Activated CD4-positive, CD25-positive, alpha-beta regulatory T cell treated with anti-CD3 and anti-CD28 coated beads, Interleukin-2, amount 50 U/mL, for 24 hours (primary cell): ENCODE measurements at regions not wholly inside any gene's neighbourhood (a gene's known extent, or its start where the extent isn't known, plus 50 kb on each side); places are given as distances from the start of the nearest gene placed in this dataset.

ENCODE experiments used
- ATAC-seq, 2 donors: fragments of 150-1000 bp; cut with Tn5 transposase; one replicate each; pipeline ENCODE4 v1.10.0; 2021; ENCODE audit warnings: mild to moderate bottlenecking in 1 of 2, moderate library complexity in 1 of 2

DNA sequence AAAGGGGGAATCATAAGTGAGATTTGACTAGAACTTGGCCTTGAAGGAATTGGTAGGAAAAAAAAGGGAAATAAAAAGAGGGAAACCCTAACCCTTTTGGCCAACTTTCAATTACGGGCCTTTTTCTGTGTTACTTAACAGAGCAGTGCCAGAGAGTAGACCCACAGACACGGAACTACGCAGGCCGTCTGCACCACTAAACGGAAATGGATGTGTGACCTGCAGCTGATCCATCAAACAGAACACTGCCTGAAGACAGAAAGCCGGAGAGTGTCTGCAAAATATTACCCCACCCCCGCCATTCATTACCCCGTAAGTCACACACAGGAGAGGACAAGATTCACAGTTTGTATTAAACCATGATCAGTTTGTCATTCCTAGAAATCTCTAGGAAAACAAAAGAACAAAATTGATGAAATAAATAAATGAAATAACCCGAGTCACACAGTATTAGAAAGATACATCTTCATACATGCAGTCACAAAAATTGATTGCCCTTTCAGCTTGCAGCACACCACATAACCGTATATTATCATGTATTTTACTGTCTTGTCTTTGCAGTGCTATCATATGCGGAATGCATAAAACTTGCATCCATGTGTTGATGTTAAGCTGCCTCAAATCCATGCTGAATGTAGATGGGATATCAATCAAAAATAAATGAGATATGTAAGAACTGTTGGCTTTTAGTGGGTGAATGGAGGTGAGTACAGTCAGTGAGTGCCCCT lies 424.7 kb downstream of the IRS2 start:
- no peak for ATAC-seq

DNA sequence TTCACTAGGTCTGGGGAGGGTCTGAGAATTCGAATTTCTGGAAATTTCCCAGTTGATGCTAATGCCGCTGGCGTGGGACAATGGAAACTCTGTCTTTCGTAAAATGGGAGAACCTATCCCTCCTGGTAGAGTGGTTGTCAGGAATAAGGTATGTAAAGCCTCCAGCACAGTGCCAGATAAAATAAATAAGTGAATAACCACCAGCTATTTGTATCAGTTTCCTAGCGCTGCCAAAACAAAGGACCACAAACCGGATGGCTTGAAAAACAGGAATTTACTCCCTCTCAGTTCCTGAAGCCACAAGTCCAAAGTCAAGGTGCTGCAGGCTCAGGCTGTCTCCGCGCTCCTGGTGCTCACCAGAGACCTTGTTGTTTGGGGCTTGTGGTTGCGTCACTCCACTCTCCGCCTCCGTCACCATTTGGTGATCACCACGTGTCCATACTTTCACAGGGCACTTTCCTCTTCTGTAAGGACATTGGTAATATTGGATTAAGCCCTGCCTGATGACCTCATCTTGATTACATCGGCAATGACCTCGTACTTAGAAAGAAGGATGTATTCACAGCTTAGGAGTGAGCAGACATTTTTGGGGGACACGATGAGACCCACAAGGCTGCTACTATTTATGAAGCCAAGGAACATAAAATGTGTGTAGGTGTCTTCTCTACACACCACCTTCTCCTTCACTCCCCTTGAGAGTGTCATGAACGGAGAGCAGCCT lies 428.5 kb downstream of the IRS2 start:
- no peak for ATAC-seq

DNA sequence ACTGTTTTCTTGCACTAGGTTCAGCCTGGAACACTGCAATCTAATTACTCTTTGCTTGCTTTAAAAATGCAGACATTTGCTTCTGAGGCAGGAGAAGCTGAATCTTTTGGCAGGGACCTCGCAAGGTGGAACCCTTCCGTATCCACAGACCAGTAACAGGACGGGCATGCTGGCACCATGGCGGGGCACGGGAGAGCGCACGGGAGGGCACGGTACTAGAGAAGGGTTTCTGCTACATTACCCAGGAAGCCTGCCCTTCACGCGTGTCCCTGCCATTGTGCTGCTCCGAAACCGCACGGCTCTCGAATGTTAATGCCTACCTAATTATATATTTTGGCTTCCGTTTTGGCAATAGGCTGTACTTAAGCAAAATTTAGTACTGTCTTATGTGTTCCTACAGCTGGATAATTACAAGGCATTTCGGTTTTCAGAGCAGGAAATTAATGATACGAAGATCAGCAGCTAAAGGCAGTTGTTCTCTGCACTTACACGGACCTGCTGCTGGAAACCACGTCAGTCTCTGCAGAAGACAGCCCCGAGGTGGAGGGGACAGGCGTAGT lies 430.4 kb downstream of the IRS2 start:
- no peak for ATAC-seq

DNA sequence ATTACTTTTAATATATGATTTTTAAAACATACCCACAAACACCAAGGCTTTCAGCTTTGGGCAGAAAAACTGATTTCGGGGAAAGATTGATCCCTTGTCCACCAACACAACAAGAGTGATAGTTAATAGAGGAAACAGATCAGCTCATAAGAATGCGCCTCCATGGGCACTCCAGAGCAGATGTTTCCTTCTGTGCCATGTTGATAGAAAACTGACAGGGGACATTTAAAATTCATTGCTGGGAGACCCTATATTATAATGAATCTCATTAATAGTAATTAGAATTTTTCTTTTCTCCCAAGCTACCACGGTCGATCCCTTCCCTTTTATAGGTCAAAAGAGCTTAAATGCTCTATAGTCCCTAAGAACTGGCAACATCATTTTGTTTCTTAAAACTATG lies 431.2 kb downstream of the IRS2 start:
- no peak for ATAC-seq

DNA sequence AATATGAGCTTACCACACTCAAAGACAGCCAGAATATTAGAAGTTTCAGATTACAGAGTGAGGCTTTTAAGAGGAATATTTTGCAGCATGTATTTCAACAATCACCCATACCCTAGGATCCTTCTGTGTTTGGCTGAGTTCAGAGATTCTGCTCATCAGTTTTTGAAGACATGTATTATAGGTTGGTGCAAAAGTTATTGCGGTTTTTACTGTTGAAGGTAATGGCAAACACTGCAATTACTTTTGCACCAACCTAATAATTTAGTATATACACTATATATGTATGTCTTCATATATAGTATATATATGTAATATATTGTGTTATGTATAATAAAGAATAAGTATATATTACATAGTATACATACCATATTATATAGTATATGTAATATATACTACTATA lies 435.1 kb downstream of the IRS2 start:
- ATAC-seq: no peak

DNA sequence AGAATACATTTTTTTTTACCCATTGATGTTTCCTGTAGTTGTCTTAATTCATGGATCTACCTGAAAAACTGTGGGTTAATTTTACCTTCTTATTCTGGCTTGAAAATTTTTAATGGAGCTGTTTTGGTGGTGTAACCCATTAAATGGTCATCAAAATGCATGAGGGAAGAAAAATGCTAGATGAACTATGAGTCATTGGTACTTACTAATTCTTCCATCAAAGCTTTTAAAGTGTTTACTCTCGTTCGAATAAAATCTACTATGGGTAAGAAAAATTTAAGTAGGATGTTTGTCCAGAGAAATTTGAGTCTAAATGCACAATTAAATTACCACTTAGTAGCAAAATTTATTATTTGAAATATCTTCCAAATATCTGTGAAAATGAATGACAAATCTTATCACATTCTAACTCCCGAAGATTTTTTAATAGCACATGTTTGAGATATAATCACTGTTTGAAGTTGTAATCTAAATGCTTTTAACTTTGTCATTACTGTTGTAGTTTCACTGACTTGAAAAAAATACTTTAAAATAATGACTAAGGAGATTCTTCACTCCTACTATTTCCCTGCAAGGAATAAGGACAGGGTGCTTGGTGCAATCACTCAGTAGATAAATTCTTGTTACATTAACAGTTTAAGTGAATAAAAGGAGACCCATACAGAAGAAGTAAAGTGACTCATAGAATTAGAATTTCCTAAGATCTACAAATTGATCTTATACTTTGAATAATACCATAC lies 437.7 kb downstream of the IRS2 start:
- no peak for ATAC-seq

DNA sequence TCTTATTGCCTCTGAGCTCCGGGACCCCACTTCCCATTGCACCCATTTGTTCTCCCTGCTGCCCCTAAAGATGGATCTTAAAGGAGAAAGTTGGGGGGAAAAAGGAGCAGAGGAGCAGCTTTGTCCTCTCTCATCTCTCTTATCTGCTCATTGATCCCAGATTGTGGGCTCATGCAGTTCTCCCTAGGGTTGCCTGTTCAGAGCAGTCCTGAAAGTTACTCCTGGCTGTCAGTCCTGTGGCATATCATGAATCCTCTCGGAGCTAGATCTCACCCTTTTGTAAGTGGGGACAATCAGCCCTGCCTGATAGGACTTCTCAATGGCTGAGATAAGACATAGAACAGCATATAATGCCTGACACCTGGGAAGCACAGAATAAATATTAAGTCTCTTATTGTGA lies 440.3 kb downstream of the IRS2 start:
- no peak for ATAC-seq

DNA sequence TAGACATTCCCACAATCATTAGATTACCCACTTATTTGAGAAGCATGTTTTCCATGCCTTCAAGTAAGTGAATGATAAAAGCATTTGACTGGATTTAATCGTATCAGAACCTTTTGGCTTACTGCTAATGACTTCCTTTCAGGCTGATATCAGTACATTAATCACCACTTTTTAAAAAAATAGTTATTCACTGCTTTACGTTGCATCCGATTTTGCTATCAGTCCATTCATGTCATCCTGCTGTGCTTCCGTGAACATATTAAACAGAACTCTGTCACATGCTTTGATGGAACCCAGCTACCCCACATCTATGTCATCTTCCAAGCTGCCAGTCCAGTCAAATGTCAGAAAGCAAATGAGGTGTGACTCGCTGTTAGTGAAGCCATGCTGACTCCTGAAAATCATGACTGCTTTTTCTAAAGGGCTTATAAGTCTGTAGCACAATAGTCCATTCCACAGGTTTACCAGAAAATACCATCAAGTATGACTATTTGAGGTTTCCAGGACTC lies 440.9 kb downstream of the IRS2 start:
- no peak for ATAC-seq

DNA sequence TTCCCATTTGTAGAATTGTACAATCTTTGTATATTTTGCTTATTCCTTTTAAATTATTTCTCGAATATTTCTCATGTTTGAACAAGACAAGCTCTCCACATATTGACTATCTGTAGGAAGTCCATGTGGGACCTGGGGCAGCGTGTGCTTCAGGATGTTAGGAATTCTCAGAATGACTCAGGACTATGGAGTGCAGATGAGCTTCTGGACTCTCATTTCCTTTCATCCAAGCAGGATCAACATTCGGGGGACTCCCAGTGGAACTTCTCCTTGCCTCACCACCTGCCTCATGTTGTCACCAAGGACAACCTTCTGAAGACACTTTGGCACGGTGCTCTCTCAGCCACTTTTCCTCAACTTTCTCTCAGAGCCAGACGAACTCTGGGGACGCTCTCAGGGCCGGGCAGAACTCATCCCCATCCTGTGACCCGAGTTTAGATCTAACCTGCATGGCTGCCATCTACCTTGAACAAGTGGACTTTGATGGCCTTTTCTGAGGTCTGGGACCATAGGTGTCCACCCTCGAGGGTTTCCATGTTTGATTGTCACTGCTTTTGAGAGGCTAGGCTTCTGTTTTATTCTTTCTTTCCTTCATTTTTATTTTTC lies 441.7 kb downstream of the IRS2 start:
- ATAC-seq: no peak

DNA sequence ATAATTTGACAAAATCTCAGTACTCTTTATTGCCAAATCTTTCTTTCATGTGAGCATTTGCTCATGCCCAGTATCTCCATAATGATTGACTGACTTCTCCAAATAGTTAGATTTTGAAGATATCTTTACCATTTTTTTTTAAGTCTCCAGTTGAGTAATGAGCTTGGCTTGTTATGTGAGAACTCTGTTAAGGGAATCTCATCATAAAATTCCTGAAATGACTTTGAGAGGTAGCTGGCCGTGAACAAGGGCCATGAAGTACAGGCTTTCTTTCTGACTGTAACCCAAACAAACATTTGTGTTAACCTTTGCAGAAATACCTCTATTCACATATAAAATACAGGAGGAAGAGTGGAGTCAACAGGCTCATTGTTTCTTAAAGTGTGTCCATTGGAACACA lies 449.7 kb downstream of the IRS2 start:
- no peak for ATAC-seq

DNA sequence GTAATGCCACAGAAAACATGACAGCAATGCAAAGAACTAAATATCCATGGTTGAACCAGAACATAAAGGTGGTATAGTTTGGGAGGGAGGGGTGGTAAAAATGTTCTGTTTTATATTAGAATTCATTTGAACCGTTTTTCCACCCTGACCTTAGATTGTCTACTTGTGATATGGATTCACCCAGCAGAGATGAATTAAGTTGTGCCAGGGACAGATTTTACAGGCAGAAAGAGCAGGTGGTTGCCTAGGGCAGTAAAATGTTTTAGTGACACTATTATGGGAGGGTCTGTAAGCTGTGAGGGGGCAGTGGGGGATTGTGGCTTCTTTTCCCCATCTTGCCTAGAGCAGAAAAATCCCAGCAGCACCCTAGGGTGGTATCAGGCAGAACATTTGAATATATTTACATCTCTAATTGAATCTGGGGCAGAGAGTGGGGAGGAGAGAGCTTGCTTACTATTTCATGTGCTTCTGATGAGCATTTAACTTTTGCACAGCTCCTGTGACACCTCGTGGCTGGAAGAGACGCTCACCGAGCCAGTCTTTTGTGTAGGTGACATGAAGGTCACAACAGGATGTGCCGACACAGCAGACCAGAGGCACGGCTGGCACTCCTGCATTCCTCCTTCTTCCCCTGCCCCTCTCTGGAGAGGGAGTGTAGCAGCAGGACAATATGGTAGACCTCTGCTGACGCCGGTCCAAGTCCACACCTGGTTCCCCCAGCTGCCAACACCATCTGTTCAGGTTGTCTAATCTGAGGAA lies 452.3 kb downstream of the IRS2 start:
- no peak for ATAC-seq

DNA sequence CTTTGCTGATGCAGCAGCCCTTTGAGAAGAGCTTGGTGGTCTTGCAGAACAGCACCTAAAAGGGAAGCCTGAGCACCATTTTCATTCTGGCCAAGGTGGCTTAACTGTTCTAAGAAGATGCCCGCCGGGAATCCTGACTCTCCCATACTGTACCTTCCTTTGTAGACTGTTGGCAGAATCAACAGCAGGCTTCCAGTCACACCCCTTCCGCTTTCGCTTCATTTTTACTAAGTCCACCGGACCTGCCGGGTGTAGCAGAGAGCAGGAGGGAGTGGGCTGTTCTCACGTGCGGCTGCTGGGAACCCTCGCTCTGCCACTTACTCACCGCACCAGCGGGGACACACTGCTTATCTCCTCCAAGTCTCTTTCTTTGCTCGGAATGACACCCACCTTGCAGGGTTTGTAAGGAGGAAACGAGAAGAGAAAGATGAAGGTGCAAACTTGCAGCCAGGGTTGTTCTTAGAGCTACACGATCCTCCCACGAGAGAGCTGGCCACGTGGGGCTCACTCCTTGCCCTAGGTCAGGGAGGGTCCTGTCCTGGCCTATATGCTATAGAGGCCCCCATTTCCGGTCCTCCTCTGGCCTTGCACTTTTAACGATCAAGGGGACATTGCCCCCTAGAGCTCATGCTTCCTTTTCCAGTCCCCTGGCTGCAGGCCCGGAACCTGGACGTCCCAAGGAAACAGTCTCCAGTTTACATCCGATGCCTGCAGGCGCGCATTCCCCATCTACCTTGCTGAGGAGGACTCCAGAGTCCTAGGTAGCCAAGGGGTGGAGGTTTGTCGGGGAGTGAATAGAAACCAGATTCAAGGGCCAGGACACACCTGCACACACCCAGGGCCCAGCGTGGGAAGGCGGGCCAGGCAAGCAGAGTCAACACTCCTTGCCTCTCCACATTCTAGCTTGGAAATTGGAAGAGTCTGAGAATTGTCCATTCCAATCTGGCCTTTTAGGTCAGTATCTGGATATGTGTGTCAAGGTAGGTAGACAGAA lies 453.6 kb downstream of the IRS2 start:
- no peak for ATAC-seq

DNA sequence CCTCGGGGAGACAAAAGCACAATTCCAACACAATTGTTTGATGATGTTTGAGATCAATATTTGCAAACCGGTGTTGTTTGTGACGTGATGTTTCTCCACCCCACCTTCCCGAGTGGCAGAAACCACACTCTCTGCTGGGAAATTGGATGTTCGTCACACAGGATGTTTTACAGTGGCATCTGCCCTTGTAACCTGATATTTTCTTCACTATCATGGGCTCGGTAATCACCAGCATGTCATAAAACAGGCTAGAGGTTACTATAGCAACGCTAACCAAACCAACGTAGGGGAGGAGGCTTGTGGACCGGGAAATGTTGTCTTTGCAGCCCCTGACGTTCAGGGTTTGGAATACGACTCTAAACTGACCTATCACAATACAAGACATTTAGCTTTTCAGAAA lies 454.5 kb downstream of the IRS2 start:
- ATAC-seq: no peak

DNA sequence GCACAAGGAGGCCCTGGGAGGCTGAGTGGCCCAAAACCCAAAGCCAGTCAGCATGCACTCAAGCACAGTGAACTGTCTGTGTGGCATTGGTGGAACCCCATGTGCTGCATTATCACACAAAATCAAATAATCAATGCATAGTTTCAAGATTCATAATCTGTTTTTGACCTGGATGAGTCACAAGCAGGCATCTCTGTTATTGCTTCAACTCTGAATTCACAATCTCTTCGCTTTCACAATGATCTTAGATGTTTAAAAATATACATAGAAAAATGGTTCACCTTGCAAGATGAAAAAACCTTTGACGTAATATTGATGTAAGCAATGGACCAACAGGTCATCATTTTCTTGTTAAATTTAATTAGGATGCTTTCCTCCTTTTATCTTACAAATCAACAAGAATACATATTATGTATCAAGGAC lies 455.4 kb downstream of the IRS2 start:
- no peak for ATAC-seq

DNA sequence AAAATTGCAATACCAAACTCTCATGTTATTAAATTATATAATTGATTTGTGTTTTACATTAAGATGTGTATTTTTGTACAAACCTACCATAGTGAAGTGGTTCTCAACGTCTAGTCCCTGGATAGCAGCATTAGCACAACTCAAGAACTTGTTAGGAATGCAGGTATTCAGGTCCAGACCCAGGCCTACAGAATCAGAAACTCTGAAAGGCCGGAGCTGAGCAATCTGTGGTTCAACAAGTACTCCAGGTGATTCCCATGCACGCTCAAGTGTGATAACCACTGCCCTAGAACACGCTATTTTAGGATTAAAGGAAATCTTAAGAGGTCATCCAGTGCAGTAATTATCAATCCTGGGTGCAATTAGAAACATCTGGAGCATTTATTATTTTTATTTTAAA lies 456.3 kb downstream of the IRS2 start:
- ATAC-seq: no peak

DNA sequence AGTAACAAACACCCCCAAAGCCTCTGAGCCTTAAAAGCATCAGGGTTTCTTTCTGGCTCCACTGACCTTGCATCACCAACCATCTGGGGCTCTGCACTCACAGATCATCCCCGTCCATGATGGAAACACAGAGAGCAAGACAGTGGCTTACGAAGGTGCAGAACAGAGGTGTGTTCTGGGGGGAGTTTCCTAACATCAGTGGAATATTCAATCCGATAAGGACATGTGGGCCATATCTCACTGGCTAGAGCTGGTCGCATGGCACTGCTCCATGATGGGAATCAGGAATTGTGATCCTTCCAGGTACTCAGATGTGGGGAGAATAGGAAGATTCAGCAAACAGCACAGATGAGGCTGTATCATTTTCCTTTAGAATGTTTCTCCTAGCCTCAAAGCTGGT lies 457.2 kb downstream of the IRS2 start:
- ATAC-seq: no peak

DNA sequence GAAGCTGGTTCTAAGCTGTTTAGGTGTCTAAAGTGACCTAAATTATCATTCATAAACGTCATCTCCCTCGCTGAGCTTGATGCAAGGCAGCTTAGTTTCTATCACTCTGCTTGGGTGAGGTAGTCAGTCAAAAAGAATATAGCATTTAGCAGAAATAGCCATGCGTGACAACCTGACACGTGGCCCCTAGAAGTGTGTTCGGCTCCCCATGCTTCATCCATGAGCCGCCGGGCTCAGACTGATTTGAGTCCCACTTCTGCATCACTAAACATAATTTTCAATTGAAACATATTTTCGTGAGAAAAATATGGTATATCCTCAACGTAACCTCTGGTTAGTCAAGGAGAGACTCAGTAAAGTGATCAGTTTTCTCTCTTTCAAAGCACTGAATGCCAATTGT lies 459.8 kb downstream of the IRS2 start:
- ATAC-seq: no peak

DNA sequence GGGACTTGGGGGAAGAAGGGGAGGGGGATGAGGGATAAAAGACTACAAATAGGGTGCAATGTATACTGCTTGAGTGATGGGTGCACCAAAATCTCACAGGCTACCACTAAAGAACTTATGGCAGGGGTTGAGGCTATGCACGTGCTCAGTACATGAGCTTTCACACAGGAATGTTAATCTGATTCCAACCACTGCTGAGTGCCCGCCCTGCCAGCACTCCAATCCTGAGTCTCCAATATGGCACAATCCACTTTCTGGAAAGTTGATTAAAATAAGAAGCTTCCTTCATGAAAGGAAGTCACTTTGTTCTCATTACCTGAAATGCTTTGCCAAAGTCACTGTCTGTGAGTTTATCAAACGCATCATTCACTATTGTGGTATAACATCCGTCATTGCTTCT lies 463.0 kb downstream of the IRS2 start:
- no peak for ATAC-seq

DNA sequence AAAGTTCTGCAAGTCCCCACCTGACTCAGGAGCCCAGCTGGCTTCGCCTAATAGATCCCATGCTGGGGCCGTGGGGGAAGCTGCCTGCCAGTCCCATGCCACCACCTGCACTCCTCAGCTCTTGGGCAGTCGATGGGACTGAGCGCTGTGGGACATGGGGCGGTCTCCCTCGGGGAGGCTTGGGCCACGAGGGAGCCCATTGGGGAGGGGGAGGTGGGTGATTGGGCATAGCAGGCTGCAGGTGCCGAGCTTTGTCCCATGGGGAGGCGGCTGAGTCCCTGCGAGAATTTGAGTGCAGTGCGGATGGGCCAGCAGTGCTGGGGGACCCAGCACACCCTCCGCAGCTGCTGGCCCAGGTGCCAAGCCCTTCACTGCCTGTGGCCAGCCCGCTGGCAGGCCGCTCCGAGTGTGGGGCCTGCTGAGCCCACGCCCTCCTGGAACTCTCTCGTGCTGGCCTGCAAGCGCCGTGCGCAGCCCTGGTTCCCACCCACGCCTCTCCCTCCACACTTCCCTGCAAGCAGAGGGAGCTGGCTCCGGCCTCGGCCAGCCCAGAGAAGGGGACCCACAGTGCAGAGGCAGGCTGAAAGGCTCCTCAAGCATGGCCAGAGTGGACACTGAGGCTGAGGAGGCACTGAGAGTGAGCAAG lies 467.3 kb downstream of the IRS2 start:
- ATAC-seq: no peak

DNA sequence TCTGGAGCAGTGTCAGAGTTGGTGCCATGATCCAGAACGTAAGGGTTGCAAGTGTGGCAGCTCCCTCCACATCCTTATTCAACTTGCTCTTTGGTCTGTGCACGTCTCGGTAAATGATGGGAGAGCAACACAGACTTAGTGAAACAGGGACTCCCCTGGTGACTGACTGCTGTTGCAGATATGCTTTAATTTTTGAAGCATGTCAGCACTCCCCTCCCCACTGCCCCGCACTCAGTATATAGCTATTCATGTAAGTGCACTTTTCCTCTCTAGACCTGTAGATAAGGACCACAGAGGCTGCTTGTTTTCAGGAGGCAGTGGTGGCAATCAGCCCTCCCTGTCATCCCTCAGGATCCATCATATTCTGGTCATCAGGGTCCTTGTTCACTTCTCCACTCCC lies 470.9 kb downstream of the IRS2 start:
- ATAC-seq: no peak
